ENCODE measurements at regions not wholly inside any gene's neighbourhood (a gene's known extent, or its start where the extent isn't known, plus 50 kb on each side); places are given as distances from the start of the nearest gene placed in this dataset.
"Not testable (repeated sequence)": the region's sequence is repeated elsewhere in the genome, so short reads cannot be mapped to it uniquely, and the experiment has no call there.

GRCh38 chrX:138026211-138026610 is 460.3 kb downstream of the ZIC3 start:
- no peak for DNase-seq

- no peak for DNase-seq
These were observed 465.8 kb downstream of the ZIC3 start for GRCh38 chrX:138031715-138032114.

GRCh38 chrX:138034136-138034535 is 468.2 kb downstream of the ZIC3 start:
- peak; percentile 12 to 14 for DNase-seq

- no peak for DNase-seq
These were observed 471.6 kb downstream of the ZIC3 start for GRCh38 chrX:138037548-138037947.

GRCh38 chrX:138057883-138058282 is 492.0 kb downstream of the ZIC3 start:
- DNase-seq = peak in 1 of 2 experiments; percentile 18

GRCh38 chrX:138058931-138059330 is 493.0 kb downstream of the ZIC3 start:
- DNase-seq = no peak

GRCh38 chrX:138067415-138067814 is 501.5 kb downstream of the ZIC3 start:
- DNase-seq = no peak

- no peak for DNase-seq
These were observed 507.7 kb downstream of the ZIC3 start for GRCh38 chrX:138073626-138074025.

- DNase-seq = no peak
These were observed 516.3 kb downstream of the ZIC3 start for GRCh38 chrX:138082251-138082650.

- DNase-seq = no peak
These were observed 517.0 kb downstream of the ZIC3 start for GRCh38 chrX:138082896-138083295.

- not testable (repeated sequence) for DNase-seq
These were observed 545.0 kb downstream of the ZIC3 start for GRCh38 chrX:138110910-138111309.

- no peak for DNase-seq
These were observed 561.4 kb downstream of the ZIC3 start for GRCh38 chrX:138127314-138127713.

- no peak for DNase-seq
These were observed 562.2 kb downstream of the ZIC3 start for GRCh38 chrX:138128027-138128671.

- DNase-seq = no peak
These were observed 560.8 kb downstream of the FGF13 start for GRCh38 chrX:138150709-138151108.

- no peak for DNase-seq
These were observed 553.7 kb downstream of the FGF13 start for GRCh38 chrX:138157850-138158249.

GRCh38 chrX:138191998-138192397 is 519.5 kb downstream of the FGF13 start:
- peak; percentile 1 to 13 for DNase-seq

GRCh38 chrX:138229718-138230117 is 481.8 kb downstream of the FGF13 start:
- DNase-seq = no peak

GRCh38 chrX:138240266-138240665 is 471.3 kb downstream of the FGF13 start:
- DNase-seq = no peak

- DNase-seq = no peak
These were observed 457.5 kb downstream of the FGF13 start for GRCh38 chrX:138254001-138254400.

GRCh38 chrX:138255373-138255772 is 456.1 kb downstream of the FGF13 start:
- no peak for DNase-seq

GRCh38 chrX:138264095-138264494 is 447.4 kb downstream of the FGF13 start:
- not testable (repeated sequence) for DNase-seq

GRCh38 chrX:138270931-138271330 is 440.6 kb downstream of the FGF13 start:
- DNase-seq = no peak

- DNase-seq = not testable (repeated sequence)
These were observed 428.8 kb downstream of the FGF13 start for GRCh38 chrX:138282598-138283150.

GRCh38 chrX:138287205-138287877 is 424.2 kb downstream of the FGF13 start:
- DNase-seq = no peak

Measured in SHP77 (cell line).